Stimulated activated CD8-positive, alpha-beta memory T cell treated with anti-CD3 and anti-CD28 coated beads, Interleukin-15, amount 100 ng/mL, for 48 hours (primary cell): ENCODE measurements at regions not wholly inside any gene's neighbourhood (a gene's known extent, or its start where the extent isn't known, plus 50 kb on each side); places are given as distances from the start of the nearest gene placed in this dataset.
"Not testable (repeated sequence)": the region's sequence is repeated elsewhere in the genome, so short reads cannot be mapped to it uniquely, and the experiment has no call there.

Source experiments
- DNase-seq, 2 donors: peaks; one replicate each; pipeline ENCODE4 v3.0.0-alpha.2; 2020; ENCODE audit warnings: low read depth in 2 of 2

GRCh38 chrY:19644889-19645638 lies 99.5 kb downstream of the KDM5D start:
- DNase-seq: no peak

GRCh38 chrY:19637651-19638347 lies 106.7 kb downstream of the KDM5D start:
- DNase-seq: no peak

DNA sequence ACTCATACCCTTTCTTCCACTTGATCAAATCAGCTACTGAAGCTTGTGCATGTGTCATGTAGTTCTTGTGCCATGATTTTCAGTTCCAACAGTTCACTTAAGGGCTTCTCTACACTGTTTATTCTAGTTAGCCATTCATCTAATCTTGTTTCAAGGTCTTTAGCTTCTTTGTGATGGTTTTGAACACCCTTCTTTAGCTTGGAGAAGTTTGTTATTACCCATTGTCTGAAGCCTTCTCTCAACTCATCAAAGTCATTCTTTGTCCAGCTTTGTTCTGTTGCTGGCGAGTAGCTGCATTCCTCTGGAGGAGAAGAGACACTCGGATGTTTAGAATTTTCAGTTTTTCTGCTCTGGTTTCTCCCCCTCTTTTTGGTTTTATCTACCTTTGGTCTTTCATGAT lies 115.6 kb downstream of the KDM5D start:
- no peak for DNase-seq

DNA sequence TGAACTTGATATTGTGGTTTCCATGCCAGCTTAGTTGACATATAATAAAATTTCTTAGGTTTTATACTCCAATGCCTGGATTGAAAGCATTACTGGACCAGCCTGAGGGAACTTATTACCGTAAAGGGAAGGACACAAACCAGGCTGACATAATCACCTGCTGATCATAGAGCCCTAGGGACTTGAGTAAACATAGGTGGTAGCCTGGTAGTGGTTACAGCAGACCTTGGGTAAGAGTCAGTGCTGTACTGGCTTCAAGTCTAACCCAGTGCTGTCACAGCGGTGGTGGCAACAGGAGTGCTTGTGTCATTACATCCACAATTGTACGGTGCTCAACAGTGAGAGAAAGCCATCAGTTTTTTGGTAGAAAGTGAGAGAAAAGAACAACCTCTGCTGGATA lies 122.1 kb downstream of the KDM5D start:
- DNase-seq: no peak

DNA sequence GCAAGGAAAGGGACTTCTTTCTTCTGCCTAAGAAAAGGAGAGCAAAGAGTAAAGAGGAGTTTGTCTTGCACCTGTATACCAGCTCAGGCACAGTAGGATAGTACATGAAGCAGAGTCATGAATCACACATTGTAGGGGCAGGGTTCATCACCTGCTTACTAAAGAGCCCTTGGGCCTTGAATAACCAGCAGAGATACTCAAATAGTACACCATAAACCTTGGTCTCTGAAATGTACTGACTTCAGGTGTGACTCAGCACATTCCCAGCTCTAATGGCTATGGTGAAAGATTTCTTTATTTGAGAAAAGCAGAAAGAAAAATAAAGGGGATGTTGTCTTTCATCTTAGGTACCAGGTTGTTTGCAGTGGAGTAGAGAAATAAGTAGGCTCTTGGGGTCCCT lies 122.8 kb downstream of the KDM5D start:
- no peak for DNase-seq

- DNase-seq: no peak
Observed at GRCh38 chrY:19601113-19601512, 143.4 kb downstream of the KDM5D start.

DNA sequence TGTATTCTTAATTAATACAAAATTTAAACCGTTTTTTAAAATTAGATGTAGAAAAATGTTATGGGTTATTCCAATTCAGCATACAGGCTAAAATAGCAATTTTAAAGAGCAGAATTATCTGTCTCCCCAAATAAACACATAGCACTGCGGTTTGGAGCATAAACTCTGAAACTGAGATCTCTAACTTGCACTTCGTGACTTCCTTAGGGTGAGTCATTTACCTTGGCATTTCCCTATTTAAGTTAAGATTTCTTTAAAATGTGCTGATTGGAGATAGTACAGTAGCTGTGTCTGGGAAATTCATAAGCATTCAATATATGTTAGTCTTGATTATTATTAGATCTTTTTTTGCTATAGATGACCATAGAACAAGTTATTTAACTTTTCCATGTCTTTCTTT lies 143.8 kb downstream of the KDM5D start:
- DNase-seq: no peak

DNA sequence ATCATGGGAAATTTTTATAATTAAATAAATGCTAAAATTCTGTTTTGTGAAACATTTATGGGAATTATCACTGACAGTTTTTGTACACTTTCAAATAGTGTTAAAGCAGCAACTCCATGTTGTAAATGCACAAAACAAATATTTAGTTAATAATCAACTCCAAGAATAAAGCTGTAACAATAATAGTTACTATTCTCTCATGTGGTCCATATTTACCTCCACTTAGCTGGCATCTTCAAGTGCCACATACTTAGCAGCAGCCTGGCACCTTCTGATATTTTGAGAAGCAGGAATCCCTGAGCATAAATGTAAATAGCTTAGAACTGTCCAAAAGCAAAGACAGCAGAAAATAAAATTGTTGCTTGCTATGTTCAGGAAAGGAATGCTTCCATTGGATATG lies 154.3 kb downstream of the KDM5D start:
- no peak for DNase-seq

DNA sequence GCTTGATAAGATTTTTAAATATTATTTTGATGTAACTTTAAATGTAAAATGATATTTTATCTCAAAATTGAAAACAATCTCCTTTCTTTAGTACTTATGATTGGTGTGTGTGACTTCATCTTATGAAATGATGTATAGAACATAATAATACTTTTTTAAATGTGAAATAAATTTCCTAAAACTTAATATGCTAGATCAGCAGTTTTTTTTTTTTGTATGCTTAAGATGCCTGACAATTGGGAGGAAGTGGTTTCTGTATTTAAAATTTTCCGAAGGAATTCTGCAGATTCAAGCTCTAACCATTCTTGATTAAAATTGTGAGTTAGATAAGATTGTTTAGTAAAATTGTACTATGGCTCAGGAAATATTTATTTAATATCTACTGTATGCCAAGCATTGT lies 154.9 kb downstream of the KDM5D start:
- no peak for DNase-seq

GRCh38 chrY:19587311-19587710 lies 157.2 kb downstream of the KDM5D start:
- DNase-seq: no peak

DNA sequence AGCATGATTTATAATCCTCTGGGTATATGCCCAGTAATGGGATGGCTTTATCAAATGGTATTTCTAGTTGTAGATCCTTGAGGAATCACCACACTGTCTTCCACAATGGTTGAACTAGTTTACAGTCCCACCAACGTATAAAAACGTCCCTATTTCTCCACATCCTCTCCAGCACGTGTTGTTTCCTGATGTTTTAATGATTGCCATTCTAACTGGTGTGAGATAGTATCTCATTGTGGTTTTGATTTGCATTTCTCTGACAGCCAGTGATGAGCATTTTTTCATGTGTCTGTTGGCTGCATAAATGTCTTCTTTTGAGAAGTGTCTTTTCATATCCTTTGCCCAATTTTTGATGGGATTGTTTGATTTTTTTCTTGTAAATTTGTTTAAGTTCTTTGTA lies 163.5 kb downstream of the KDM5D start:
- not testable (repeated sequence) for DNase-seq

- no peak for DNase-seq
Observed at GRCh38 chrY:19578281-19578874, 166.1 kb downstream of the KDM5D start.

DNA sequence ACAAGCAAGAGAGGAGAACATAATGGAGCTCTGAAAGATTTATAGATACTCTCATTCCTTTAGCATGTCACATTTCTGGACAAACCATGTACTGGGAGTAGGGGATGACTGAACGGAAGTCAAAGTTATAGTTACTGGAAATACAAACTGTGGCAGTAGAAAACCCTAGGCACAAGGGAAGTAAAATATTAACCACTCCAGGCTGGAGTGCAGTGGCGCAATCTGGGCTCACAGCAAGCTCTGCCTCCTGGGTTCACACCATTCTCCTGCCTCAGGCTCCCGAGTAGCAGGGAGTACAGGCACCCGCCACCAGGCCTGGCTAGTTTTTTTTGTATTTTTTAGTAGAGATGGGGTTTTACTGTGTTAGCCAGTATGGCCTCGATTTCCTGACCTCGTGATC lies 167.3 kb downstream of the KDM5D start:
- no peak for DNase-seq

DNA sequence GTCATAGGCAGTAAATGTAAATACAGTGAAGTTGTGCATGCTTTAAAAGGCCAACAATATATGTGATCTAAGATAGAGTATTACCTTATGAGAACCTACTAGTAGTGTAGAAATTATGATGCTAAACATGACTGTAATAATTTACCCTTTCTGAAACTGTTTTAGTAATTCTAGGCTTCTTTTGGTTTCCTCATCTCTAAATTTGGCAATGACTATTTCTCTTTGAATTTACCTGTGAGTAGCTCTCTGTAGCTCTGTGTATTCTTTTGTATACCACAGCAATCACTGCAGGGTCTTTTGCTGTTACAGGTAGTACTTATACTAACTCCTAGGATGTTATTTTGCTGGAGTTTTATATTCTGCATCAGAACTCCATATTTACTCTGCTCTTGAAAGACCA lies 169.6 kb downstream of the KDM5D start:
- DNase-seq: no peak

DNA sequence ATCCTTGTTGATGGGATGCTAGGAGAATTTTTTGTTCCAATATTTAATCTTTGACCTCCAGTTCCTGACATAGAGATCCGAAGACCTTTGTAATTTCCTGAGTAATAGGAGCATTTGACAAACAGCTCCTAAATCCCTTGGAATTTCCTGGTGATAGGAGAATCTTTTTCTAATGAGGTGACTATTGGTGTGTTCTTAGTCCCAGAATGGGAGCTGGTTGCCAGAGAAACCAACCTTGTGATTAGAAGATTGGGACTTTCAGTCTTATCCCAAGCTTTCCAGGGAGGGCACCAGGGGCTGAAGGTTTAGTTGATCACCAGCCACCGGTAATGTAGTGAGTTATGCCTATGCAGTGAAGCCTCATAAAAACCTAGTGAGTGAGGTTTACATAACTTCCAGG lies 170.9 kb downstream of the KDM5D start:
- DNase-seq: no peak

DNA sequence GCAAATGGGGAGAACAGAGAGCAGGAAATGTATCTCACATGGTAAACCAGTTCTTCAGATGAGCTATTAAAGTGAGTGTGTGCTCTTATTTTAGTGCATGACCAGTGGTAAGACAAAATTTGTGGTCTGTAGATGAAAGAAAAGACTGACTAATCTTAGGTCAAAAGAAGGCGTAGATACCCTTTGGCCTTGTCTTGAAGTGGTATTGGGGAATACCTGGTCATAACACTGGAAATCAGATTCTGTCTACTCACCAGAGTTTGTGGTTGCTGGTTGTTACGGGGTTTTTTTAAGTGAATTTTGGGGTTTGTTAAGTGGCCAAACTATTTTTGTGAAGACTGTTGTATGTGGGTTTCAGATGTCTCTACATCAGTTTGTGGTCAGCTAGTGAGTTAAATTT lies 173.5 kb downstream of the KDM5D start:
- no peak for DNase-seq

DNA sequence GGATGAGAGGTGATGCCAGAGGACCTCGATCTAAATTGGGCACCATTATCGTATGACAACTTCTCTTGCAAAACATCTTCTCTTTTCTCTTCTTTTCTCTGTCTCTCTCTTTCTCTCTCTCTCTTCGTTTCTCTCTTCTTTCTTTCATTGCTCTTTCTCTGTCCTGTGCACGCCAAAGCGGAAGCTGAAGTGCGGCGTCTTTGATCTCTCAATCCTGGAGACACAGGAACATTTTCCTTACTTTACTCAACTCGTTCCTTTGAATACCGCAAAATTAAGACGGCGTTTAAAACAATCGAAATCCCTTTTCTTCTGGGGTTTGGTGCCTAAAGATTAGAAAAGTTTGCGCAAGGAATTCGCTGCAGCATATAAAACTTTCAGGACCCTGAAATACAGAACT lies 176.6 kb downstream of the KDM5D start:
- DNase-seq: no peak

DNA sequence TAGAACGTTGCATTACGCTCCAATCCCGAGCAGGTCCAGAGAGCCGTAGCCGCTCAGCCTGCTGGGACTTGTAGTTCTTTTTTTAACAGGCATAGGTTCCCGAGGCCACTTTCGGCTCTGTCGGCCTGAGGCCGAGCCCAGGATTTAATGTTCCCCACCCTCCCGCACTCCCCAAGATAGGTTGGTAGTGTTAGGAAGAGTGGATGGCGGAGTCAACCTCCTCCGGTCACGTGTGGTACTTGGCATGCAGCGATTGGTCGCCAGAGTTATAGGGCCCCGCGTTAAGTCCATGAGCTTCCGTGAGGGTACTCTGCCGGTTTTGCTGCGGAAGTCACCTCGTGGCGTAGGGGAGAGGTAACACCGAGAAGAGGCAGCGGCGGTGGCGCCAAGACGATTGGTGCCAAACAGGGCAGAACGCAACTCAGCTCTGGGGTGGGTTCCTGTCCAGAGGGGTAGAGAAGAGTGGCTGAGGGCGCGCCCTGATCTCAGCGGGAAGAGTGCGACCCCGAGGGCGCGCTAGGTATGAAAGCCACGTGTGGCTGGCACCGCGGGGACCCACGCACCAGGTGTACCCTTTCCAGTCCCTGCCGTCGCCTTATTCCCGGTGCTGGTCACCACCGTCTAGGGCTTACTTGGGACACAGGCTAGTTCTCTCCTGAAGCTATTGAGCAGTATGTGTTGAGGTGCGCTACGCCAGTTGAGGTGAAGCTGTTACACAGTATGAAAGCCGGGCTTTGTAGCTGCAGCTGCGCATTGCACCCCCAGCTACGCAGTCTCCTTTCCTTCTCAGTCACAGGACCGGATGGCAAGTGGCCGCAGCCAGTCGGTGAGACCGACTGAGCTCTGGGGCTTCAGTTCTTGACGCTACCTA lies 177.2 kb downstream of the KDM5D start:
- peak in 1 of 2 donors; percentile 75 for DNase-seq

DNA sequence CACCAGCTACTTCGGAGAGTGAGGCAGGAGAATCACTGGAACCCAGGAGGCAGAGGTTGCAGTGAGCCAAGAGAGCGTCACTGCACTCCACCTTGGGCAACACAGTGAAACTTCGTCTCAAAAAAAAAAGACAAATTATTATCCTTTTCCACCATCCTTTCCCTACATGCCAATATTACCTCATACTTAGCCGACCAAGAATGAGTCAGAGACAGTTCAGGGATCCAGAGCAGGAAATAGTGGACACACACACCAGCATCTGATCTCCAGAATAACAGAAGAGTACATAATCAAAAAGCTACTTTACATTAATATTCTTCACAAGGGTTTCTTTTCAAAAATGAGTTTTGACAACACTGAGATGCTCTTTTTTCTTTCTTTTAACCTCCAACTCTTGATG lies 185.4 kb downstream of the KDM5D start:
- no peak for DNase-seq

DNA sequence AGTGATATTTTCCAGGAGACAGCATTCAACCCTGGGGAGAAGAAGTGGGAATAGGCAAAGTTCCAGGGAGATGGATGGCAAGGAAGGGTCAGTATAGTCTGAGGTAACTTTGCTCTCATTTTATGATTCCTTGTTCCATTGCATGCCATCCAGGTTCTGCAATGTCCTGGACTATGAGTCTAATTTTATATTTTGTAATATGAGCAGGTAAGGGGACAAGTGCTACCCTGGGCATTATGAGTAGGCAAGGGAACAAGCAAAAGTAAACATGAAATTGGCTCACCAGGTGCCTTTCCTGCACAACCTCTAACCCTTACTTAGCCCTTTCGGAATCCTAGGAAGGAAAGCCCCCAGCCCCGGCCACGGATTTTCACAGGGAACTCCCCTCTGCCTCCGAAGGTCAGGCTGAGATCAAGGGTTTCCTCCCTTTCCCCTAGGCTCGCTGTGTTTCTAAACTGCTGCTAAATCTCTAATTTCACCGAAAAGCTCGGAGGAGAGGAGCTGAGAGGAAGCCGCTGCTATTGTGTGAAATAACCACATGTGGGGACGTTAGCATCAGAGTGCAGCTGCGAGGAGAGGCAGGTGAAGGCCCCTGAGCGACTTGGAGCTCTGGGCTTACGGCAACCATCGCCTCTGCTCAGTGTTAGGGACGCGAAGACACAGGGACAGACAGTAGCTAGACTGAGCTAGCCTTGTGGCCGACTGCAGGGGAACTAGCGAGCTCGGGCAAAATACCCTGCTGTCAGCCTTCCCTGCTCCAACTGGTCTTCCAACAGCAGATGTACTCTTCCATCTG lies 194.7 kb downstream of the KDM5D start:
- DNase-seq: no peak
